GM21825 (cell line): ENCODE measurements at regions not wholly inside any gene's neighbourhood (a gene's known extent, or its start where the extent isn't known, plus 50 kb on each side); places are given as distances from the start of the nearest gene placed in this dataset.
"Not testable (repeated sequence)": the region's sequence is repeated elsewhere in the genome, so short reads cannot be mapped to it uniquely, and the experiment has no call there.

Experiments used
- ATAC-seq: cut with Tn5 transposase; IDR thresholded peaks from one replicate; pipeline ENCODE4 v1.9.1; 2021; ENCODE audit warnings: mild to moderate bottlenecking, moderate library complexity; ENCODE audit not compliant: unreplicated experiment

GRCh38 chr2:199216253-199216652 is 241.5 kb downstream of the SATB2 start:
- ATAC-seq: no peak

- ATAC-seq: no peak
Measured at GRCh38 chr2:199207011-199207410, 250.7 kb downstream of the SATB2 start.

- no peak for ATAC-seq
Measured at GRCh38 chr2:199206536-199206935, 251.2 kb downstream of the SATB2 start.

GRCh38 chr2:199202964-199203363 is 254.8 kb downstream of the SATB2 start:
- no peak for ATAC-seq

GRCh38 chr2:199201539-199201938 is 256.2 kb downstream of the SATB2 start:
- no peak for ATAC-seq

- no peak for ATAC-seq
Measured at GRCh38 chr2:199199797-199200196, 257.9 kb downstream of the SATB2 start.

GRCh38 chr2:199197448-199197847 is 260.3 kb downstream of the SATB2 start:
- no peak for ATAC-seq

- no peak for ATAC-seq
Measured at GRCh38 chr2:199196686-199197085, 261.1 kb downstream of the SATB2 start.

- no peak for ATAC-seq
Measured at GRCh38 chr2:199195927-199196502, 261.7 kb downstream of the SATB2 start.

- no peak for ATAC-seq
Measured at GRCh38 chr2:199191461-199191860, 266.3 kb downstream of the SATB2 start.

GRCh38 chr2:199189229-199189628 is 268.5 kb downstream of the SATB2 start:
- ATAC-seq: no peak

GRCh38 chr2:199186301-199186751 is 271.4 kb downstream of the SATB2 start:
- ATAC-seq: no peak

GRCh38 chr2:199185174-199185573 is 272.6 kb downstream of the SATB2 start:
- ATAC-seq: not testable (repeated sequence)

- no peak for ATAC-seq
Measured at GRCh38 chr2:199163613-199164458, 293.9 kb downstream of the SATB2 start.

- ATAC-seq: no peak
Measured at GRCh38 chr2:199160677-199161465, 296.9 kb downstream of the SATB2 start.

- no peak for ATAC-seq
Measured at GRCh38 chr2:199160081-199160480, 297.7 kb downstream of the SATB2 start.

GRCh38 chr2:199148076-199148845 is 309.5 kb downstream of the SATB2 start:
- no peak for ATAC-seq

GRCh38 chr2:199147216-199147615 is 310.5 kb downstream of the SATB2 start:
- no peak for ATAC-seq

GRCh38 chr2:199144546-199144945 is 313.2 kb downstream of the SATB2 start:
- no peak for ATAC-seq

GRCh38 chr2:199144036-199144435 is 313.7 kb downstream of the SATB2 start:
- no peak for ATAC-seq

- no peak for ATAC-seq
Measured at GRCh38 chr2:199136681-199137080, 321.1 kb downstream of the SATB2 start.
